MM.1S (cell line): ENCODE measurements at regions not wholly inside any gene's neighbourhood (a gene's known extent, or its start where the extent isn't known, plus 50 kb on each side); places are given as distances from the start of the nearest gene placed in this dataset.

Experiments
- DNase-seq: peaks from one replicate; pipeline ENCODE4 v3.0.0-alpha.2; 2015
- H2AFZ ChIP-seq: fragments of 300-600 bp; sonication (generic); 2 replicates; pipeline ENCODE4 v1.6.0; 2016; ENCODE audit warnings: antibody characterized with exemption, low read length
- H3F3A ChIP-seq: fragments of 300-600 bp; sonication (generic); 2 replicates; pipeline ENCODE4 v1.6.1; 2016; ENCODE audit warnings: mild to moderate bottlenecking, antibody characterized with exemption, low read length, moderate library complexity, mixed read lengths; ENCODE audit not compliant: insufficient read depth
- H3K27ac ChIP-seq: fragments of 300-600 bp; sonication (generic); 2 replicates; pipeline ENCODE4 v1.5.1; 2016; ENCODE audit warnings: mild to moderate bottlenecking, low read length
- H3K27me3 ChIP-seq: fragments of 300-600 bp; sonication (generic); replicated peaks from 2 replicates; pipeline ENCODE4 v1.6.0; 2016; ENCODE audit warnings: low read length; ENCODE audit not compliant: insufficient read depth
- H3K36me3 ChIP-seq: fragments of 300-600 bp; sonication (generic); replicated peaks from 2 replicates; pipeline ENCODE4 v1.6.1; 2016; ENCODE audit warnings: mild to moderate bottlenecking, low read length, mixed read lengths; ENCODE audit not compliant: insufficient read depth
- H3K4me1 ChIP-seq: fragments of 300-600 bp; sonication (generic); 2 replicates; pipeline ENCODE4 v1.6.1; 2016; ENCODE audit warnings: low read length, mixed read lengths
- H3K4me2 ChIP-seq: fragments of 300-600 bp; sonication (generic); 2 replicates; pipeline ENCODE4 v1.6.0; 2016; ENCODE audit warnings: low read depth, low read length
- H3K4me3 ChIP-seq: fragments of 300-600 bp; sonication (generic); 2 replicates; pipeline ENCODE4 v1.5.1; 2016; ENCODE audit warnings: low read length, mixed read lengths
- H3K79me2 ChIP-seq: fragments of 300-600 bp; sonication (generic); 2 replicates; pipeline ENCODE4 v1.6.1; 2016; ENCODE audit warnings: mixed run types, low read length, mixed read lengths
- H3K9ac ChIP-seq: fragments of 300-600 bp; sonication (generic); 2 replicates; pipeline ENCODE4 v1.6.1; 2016; ENCODE audit warnings: low read length, mixed read lengths
- H3K9me2 ChIP-seq: fragments of 300-600 bp; sonication (generic); replicated peaks from 2 replicates; pipeline ENCODE4 v1.6.1; 2016; ENCODE audit warnings: mild to moderate bottlenecking, low read length, mixed read lengths; ENCODE audit not compliant: insufficient read depth
- H3K9me3 ChIP-seq: fragments of 300-600 bp; sonication (generic); replicated peaks from 2 replicates; pipeline ENCODE4 v1.6.1; 2016; ENCODE audit warnings: mild to moderate bottlenecking, low read length, mixed read lengths; ENCODE audit not compliant: insufficient read depth
- H4K20me1 ChIP-seq: fragments of 300-600 bp; sonication (generic); 2 replicates; pipeline ENCODE4 v1.6.1; 2016; ENCODE audit warnings: mild to moderate bottlenecking, low read length, moderate library complexity, mixed read lengths; ENCODE audit not compliant: insufficient read depth
- CTCF ChIP-seq: fragments of 300-600 bp; sonication (generic); IDR thresholded peaks from 2 replicates; pipeline ENCODE4 v1.5.1; 2016; ENCODE audit warnings: antibody characterized with exemption, low read length, mixed read lengths
- EZH2 ChIP-seq: fragments of 300-600 bp; sonication (generic); optimal IDR thresholded peaks from 2 replicates; pipeline ENCODE3; 2017; ENCODE audit warnings: low read depth, mild to moderate bottlenecking, antibody characterized with exemption, low read length, mixed read lengths
- EZH2phosphoT487 ChIP-seq: fragments of 300-600 bp; sonication (generic); IDR thresholded peaks from 2 replicates; pipeline ENCODE4 v1.6.1; 2018; ENCODE audit warnings: antibody characterized with exemption, low read length

- Histone ChIP-seq H3K9me3 (no peaks in the 10 kb centered on the region), H3K36me3 (no peaks in the 10 kb centered on the region), H3K4me2 (no peak overlapping the region), H3K9ac (no peak overlapping the region), H3K27me3 (no peaks in the 10 kb centered on the region), H3K4me3 (no peak overlapping the region), H3K27ac (no peak overlapping the region), H2AFZ (no peak overlapping the region), H3K9me2 (no peaks in the 10 kb centered on the region), H3K79me2 (no peaks in the 10 kb centered on the region), H3K4me1 (0 out of 2 replicates have a peak, but pooled peaks cover 9% of the 10 kb centered on the region), H4K20me1 (no peaks in the 10 kb centered on the region), H3F3A (no peaks in the 10 kb centered on the region)
- DNase-seq = no peak
- TF ChIP-seq EZH2 (no peak), CTCF (no peak), EZH2phosphoT487 (no peak)
These were observed 374.4 kb downstream of the NUAK1 start for GRCh38 chr12:105764216-105764835.

- Histone ChIP-seq H3K4me1 (0 out of 2 replicates have a peak, but pooled peaks cover 9% of the 10 kb centered on the region), H3K79me2 (no peaks in the 10 kb centered on the region), H3K4me2 (no peak overlapping the region), H3F3A (no peaks in the 10 kb centered on the region), H3K27ac (no peak overlapping the region), H3K4me3 (no peak overlapping the region), H3K9ac (no peak overlapping the region), H3K36me3 (no peaks in the 10 kb centered on the region), H2AFZ (no peak overlapping the region), H3K9me2 (no peaks in the 10 kb centered on the region), H3K27me3 (no peaks in the 10 kb centered on the region), H3K9me3 (no peaks in the 10 kb centered on the region), H4K20me1 (no peaks in the 10 kb centered on the region)
- TF ChIP-seq EZH2 (no peak), EZH2phosphoT487 (no peak), CTCF (no peak)
- no peak for DNase-seq
These were observed 373.4 kb downstream of the NUAK1 start for GRCh38 chr12:105765053-105766014.

- Histone ChIP-seq H3K9ac (no peak overlapping the region), H3K4me2 (no peak overlapping the region), H3K36me3 (no peaks in the 10 kb centered on the region), H3K27ac (no peak overlapping the region), H2AFZ (no peak overlapping the region), H3K4me1 (0 out of 2 replicates have a peak, but pooled peaks cover 9% of the 10 kb centered on the region), H4K20me1 (no peaks in the 10 kb centered on the region), H3K79me2 (no peaks in the 10 kb centered on the region), H3F3A (no peaks in the 10 kb centered on the region), H3K27me3 (no peaks in the 10 kb centered on the region), H3K9me3 (no peaks in the 10 kb centered on the region), H3K4me3 (no peak overlapping the region), H3K9me2 (no peaks in the 10 kb centered on the region)
- no peak for TF ChIP-seq EZH2phosphoT487
- no peak for TF ChIP-seq CTCF
- no peak for TF ChIP-seq EZH2
- DNase-seq = no peak
These were observed 372.7 kb downstream of the NUAK1 start for GRCh38 chr12:105766029-105766428.
